PC-9 (cell line): ENCODE measurements at regions not wholly inside any gene's neighbourhood (a gene's known extent, or its start where the extent isn't known, plus 50 kb on each side); places are given as distances from the start of the nearest gene placed in this dataset.

Experiments
- BruUV-seq: library from RNA; stranded (reverse); fragments of 400-500 nt; replicated peaks from 2 replicates; lab custom pipeline; 2021; lab: Mats Ljungman, UMichigan
- CTCF ChIA-PET: fragments of 300-600 bp; sonication (Branson Sonifier 250); formaldehyde crosslinking; loops from one replicate; lab custom pipeline; 2022; ENCODE audit warnings: antibody characterized with exemption; lab: Charles Lee
- POLR2A ChIA-PET: fragments of 300-600 bp; sonication (Branson Sonifier 250); formaldehyde crosslinking; loops from one replicate; lab custom pipeline; 2022; ENCODE audit warnings: antibody characterized with exemption; ENCODE audit not compliant: unreplicated experiment; lab: Charles Lee
- DNase-seq, 2 experiments: peaks; one replicate each; pipeline versions ENCODE4 v3.0.0 to v3.0.0-alpha.2; 2015 to 2022; ENCODE audit warnings: mixed read lengths in 1 of 2
- H2AFZ ChIP-seq: fragments of 200-600 bp; sonication (generic); 2 replicates; pipeline ENCODE4 v1.8.1; 2017; ENCODE audit warnings: antibody characterized with exemption
- H3F3A ChIP-seq: fragments of 200-600 bp; sonication (generic); 2 replicates; pipeline ENCODE4 v1.8.1; 2017; ENCODE audit warnings: antibody characterized with exemption, mild to moderate bottlenecking, low read depth; ENCODE audit not compliant: insufficient read depth
- H3K27ac ChIP-seq: fragments of 200-600 bp; sonication (generic); 2 replicates; pipeline ENCODE4 v1.6.1; 2016; ENCODE audit warnings: mixed run types
- H3K27me3 ChIP-seq: fragments of 200-600 bp; sonication (generic); 2 replicates; pipeline ENCODE4 v1.6.1; 2016; ENCODE audit warnings: low read depth, mixed run types; ENCODE audit not compliant: insufficient read depth
- H3K36me3 ChIP-seq: fragments of 200-600 bp; sonication (generic); 2 replicates; pipeline ENCODE4 v1.6.1; 2016; ENCODE audit warnings: low read depth, mixed run types
- H3K4me1 ChIP-seq: fragments of 200-600 bp; sonication (generic); replicated peaks from 2 replicates; pipeline ENCODE4 v1.6.1; 2016; ENCODE audit warnings: mixed run types; ENCODE audit not compliant: insufficient read depth
- H3K4me2 ChIP-seq: fragments of 200-600 bp; sonication (generic); 2 replicates; pipeline ENCODE4 v1.6.1; 2017; ENCODE audit warnings: mixed run types
- H3K4me3 ChIP-seq: fragments of 200-600 bp; sonication (generic); 2 replicates; pipeline ENCODE4 v1.6.1; 2016; ENCODE audit warnings: mixed run types
- H3K79me2 ChIP-seq: fragments of 200-600 bp; sonication (generic); 2 replicates; pipeline ENCODE4 v1.6.1; 2017; ENCODE audit warnings: low read depth, mixed run types
- H3K9me2 ChIP-seq: fragments of 200-600 bp; sonication (generic); 2 replicates; pipeline ENCODE4 v1.8.1; 2017; ENCODE audit warnings: mild to moderate bottlenecking; ENCODE audit not compliant: insufficient read depth
- H3K9me3 ChIP-seq: fragments of 200-600 bp; sonication (generic); 2 replicates; pipeline ENCODE4 v1.8.1; 2016; ENCODE audit warnings: low read depth; ENCODE audit not compliant: insufficient read depth
- H4K20me1 ChIP-seq: fragments of 200-600 bp; sonication (generic); 2 replicates; pipeline ENCODE4 v1.8.1; 2017; ENCODE audit not compliant: insufficient read depth
- CTCF ChIP-seq: fragments of 200-600 bp; sonication (generic); conservative IDR thresholded peaks from 2 replicates; pipeline ENCODE4 v1.6.1; 2017; ENCODE audit warnings: mixed run types, antibody characterized with exemption, mild to moderate bottlenecking, moderate library complexity
- EZH2 ChIP-seq: fragments of 200-600 bp; sonication (generic); IDR thresholded peaks from 2 replicates; pipeline ENCODE4 v1.8.0; 2017; ENCODE audit warnings: antibody characterized with exemption, low read depth
- intact Hi-C: fragments of 100-400 bp; cut with micrococcal nuclease; formaldehyde crosslinking; loops from one replicate; pipeline ENCODE4 v1.10.0; 2022; ENCODE audit not compliant: unreplicated experiment

DNA sequence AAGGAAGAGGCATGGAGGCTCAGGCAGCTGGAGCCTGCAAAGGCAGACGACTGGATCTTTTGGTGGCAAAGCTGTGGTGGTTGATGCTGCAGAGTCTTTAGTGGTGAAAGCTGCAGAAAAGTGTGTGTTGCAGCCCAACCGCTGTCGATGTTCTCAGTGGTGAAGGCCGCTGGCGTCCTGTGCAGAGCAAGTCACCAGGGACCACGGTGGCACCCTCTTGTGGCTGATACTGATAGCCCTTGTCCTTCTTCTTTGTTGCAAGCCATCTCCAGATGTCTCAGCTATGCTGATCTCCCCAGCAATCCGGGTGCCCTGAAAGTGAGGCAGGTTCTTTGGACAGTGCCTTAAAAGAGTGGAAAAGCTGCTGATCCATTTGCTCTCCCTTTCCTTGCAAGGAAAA, 610.9 kb upstream of the PCDH9 start:
- TF ChIP-seq CTCF = no peak
- TF ChIP-seq EZH2 = no peak
- H3K79me2 ChIP-seq = no peaks in the 10 kb centered on the region
- no peak overlapping the region for H2AFZ ChIP-seq
- H3K4me2 ChIP-seq = no peak overlapping the region
- no peaks in the 10 kb centered on the region; the same call in 1 of the 2 replicates for H3K9me2 ChIP-seq
- H4K20me1 ChIP-seq = no peaks in the 10 kb centered on the region; the same call in 1 of the 2 replicates
- H3K27ac ChIP-seq = no peak overlapping the region
- H3F3A ChIP-seq = no peaks in the 10 kb centered on the region
- no peaks in the 10 kb centered on the region for H3K4me1 ChIP-seq
- DNase-seq = no peak
- ChIA-PET CTCF (no interaction called here), POLR2A (no interaction called here)
- no peak overlapping the region for H3K4me3 ChIP-seq
- H3K9me3 ChIP-seq = no peaks in the 10 kb centered on the region
- intact Hi-C loops = no loop called here
- H3K36me3 ChIP-seq = no peaks in the 10 kb centered on the region
- no peaks in the 10 kb centered on the region for H3K27me3 ChIP-seq
- no TSS peak for BruUV-seq

DNA sequence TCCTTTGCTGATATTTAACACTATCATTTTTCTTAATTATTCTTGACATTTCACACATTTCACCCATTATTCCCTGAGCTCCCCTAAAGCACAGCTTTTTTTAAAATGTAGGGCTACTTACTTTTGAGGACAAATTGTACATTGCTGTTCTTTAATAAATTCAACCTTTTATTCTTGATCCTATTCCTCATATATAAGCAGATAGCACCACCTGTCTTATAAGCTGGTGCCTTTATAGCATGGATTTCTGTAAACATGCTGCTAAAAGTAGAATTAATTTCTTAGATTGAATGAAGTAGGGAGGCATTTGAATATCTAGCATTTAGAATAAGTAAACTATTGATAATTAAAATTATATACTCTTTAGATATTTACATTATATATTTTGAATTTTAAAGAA, 603.4 kb upstream of the PCDH9 start:
- H3K9me2 ChIP-seq = no peaks in the 10 kb centered on the region; the same call in 1 of the 2 replicates
- H3K27me3 ChIP-seq = no peaks in the 10 kb centered on the region
- no TSS peak for BruUV-seq
- TF ChIP-seq CTCF (no peak), EZH2 (no peak)
- H2AFZ ChIP-seq = no peak overlapping the region
- H3K4me3 ChIP-seq = no peak overlapping the region
- H3K27ac ChIP-seq = no peak overlapping the region
- POLR2A ChIA-PET = no interaction called here
- no peaks in the 10 kb centered on the region for H3K4me1 ChIP-seq
- DNase-seq = no peak
- no peaks in the 10 kb centered on the region; the same call in 1 of the 2 replicates for H4K20me1 ChIP-seq
- H3K4me2 ChIP-seq = no peak overlapping the region
- no peaks in the 10 kb centered on the region for H3K36me3 ChIP-seq
- H3K9me3 ChIP-seq = no peaks in the 10 kb centered on the region
- H3F3A ChIP-seq = no peaks in the 10 kb centered on the region; the same call in 1 of the 2 replicates
- intact Hi-C loops = no loop called here
- CTCF ChIA-PET = no interaction called here
- no peaks in the 10 kb centered on the region for H3K79me2 ChIP-seq

DNA sequence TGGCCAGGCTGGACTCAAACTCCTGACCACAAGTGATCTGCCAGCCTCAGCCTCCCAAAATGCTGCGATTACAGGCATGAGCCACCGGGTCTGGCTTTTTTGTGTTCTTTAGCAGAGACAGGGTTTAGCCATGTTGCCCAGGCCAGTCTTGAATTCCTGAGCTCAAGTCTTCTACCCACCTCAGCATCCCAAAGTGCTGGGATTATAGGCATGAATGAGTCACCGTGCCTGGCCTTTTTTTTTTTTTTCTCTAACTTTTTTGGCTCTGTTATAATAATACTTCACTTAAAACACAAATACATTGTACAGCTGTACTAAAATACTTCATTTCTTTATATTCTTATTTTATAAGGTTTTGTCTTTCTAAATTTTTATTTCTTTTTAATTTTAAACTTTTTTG, 599.5 kb upstream of the PCDH9 start:
- Histone ChIP-seq H2AFZ (no peak overlapping the region), H3K9me2 (no peaks in the 10 kb centered on the region), H3K4me1 (no peaks in the 10 kb centered on the region), H3K79me2 (no peaks in the 10 kb centered on the region), H3F3A (no peaks in the 10 kb centered on the region; the same call in 1 of the 2 replicates), H3K4me2 (no peak overlapping the region), H3K36me3 (no peaks in the 10 kb centered on the region), H3K27me3 (no peaks in the 10 kb centered on the region), H3K9me3 (no peaks in the 10 kb centered on the region), H4K20me1 (no peaks in the 10 kb centered on the region), H3K27ac (no peak overlapping the region), H3K4me3 (no peak overlapping the region)
- POLR2A ChIA-PET = no interaction called here
- intact Hi-C loops = no loop called here
- TF ChIP-seq EZH2 (no peak), CTCF (no peak)
- no peak for DNase-seq
- no TSS peak for BruUV-seq
- CTCF ChIA-PET = interaction anchor here (0.7 kb wide), 1 partner anchor 242 kb away, joined by 7 read pairs; no protein-coding TSS in a partner anchor
